Transverse colon (tissue), 4 donors: ENCODE measurements at regions not wholly inside any gene's neighbourhood (a gene's known extent, or its start where the extent isn't known, plus 50 kb on each side); places are given as distances from the start of the nearest gene placed in this dataset.

Source experiments
- EP300 ChIP-seq: sonication (generic); formaldehyde crosslinking; IDR thresholded peaks from one replicate; pipeline ENCODE4 v1.6.1; 2017; ENCODE audit warnings: antibody characterized with exemption, low read depth
- POLR2A ChIP-seq: fragments of 450-650 bp; IDR thresholded peaks from one replicate; pipeline ENCODE4 v1.6.1; 2016; ENCODE audit warnings: antibody characterized with exemption, mild to moderate bottlenecking, moderate library complexity
- POLR2AphosphoS5 ChIP-seq, 3 donors: sonication (generic); formaldehyde crosslinking; IDR thresholded peaks; one replicate each; pipeline ENCODE4 v1.6.1; 2016; ENCODE audit warnings: antibody characterized with exemption in 3 of 3
- TF ChIP-seq, protein P1 (sequence below), 5 experiments: fragments of 200-600 bp in 3 of 5; fragments of 450-650 bp in 2 of 5; sonication (generic) in 3 of 5; IDR thresholded peaks; 1 replicate in 2 of 5; 2 replicates in 3 of 5; pipeline ENCODE4 v1.5.1; 2016 to 2017; ENCODE audit warnings: antibody characterized with exemption in 5 of 5, inconsistent platforms in 3 of 5, mild to moderate bottlenecking in 2 of 5, moderate library complexity in 1 of 5

DNA sequence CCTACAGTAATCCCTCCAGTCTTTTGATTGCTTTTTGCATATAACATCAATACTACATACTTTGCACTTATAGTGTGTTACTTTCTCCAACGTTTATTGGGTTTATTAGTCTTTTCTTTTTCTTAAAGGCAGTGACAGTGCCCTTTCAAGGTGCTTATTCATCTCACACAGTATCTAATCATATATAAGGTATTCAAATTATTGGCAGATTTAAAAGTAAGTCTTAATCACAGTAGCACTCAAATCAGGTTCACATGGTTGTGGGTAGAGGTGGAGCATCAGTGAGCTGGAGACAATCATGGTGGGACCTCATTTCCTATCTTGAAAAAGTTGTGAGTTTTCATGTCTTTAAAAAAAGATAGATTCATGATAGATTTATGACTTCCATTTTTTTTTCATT lies 706.2 kb downstream of the GALC start:
- TF ChIP-seq, protein P1, sequence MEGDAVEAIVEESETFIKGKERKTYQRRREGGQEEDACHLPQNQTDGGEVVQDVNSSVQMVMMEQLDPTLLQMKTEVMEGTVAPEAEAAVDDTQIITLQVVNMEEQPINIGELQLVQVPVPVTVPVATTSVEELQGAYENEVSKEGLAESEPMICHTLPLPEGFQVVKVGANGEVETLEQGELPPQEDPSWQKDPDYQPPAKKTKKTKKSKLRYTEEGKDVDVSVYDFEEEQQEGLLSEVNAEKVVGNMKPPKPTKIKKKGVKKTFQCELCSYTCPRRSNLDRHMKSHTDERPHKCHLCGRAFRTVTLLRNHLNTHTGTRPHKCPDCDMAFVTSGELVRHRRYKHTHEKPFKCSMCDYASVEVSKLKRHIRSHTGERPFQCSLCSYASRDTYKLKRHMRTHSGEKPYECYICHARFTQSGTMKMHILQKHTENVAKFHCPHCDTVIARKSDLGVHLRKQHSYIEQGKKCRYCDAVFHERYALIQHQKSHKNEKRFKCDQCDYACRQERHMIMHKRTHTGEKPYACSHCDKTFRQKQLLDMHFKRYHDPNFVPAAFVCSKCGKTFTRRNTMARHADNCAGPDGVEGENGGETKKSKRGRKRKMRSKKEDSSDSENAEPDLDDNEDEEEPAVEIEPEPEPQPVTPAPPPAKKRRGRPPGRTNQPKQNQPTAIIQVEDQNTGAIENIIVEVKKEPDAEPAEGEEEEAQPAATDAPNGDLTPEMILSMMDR (IDR thresholded peaks at IDR 0.05): no peak
- TF ChIP-seq POLR2A (no peak), POLR2AphosphoS5 (IDR thresholded peaks at IDR 0.05) (no peak), EP300 (no peak)
